H9 (cell line): ENCODE measurements at regions not wholly inside any gene's neighbourhood (a gene's known extent, or its start where the extent isn't known, plus 50 kb on each side); places are given as distances from the start of the nearest gene placed in this dataset.

Experiments
- DNase-seq: peaks from one replicate; pipeline ENCODE4 v3.0.0-alpha.2; 2017
- H2AFZ ChIP-seq: one replicate; pipeline ENCODE4 v1.6.1; 2013; ENCODE audit warnings: mild to moderate bottlenecking, low read length, control low read depth, moderate library complexity
- H2AK5ac ChIP-seq: 2 replicates; pipeline ENCODE4 v1.6.1; 2013; ENCODE audit warnings: low read length, control low read depth, mixed read lengths; ENCODE audit not compliant: insufficient read length
- H2BK120ac ChIP-seq: one replicate; pipeline ENCODE4 v1.6.1; 2013; ENCODE audit warnings: low read depth, mild to moderate bottlenecking, low read length, control low read depth, inconsistent platforms; ENCODE audit not compliant: poor library complexity, severe bottlenecking
- H2BK12ac ChIP-seq: 2 replicates; pipeline ENCODE4 v1.6.1; 2013; ENCODE audit warnings: low read length, control low read depth, mixed read lengths, low read depth; ENCODE audit not compliant: insufficient read length
- H2BK15ac ChIP-seq: 2 replicates; pipeline ENCODE4 v1.6.1; 2013; ENCODE audit warnings: low read depth, low read length, control low read depth
- H2BK20ac ChIP-seq: one replicate; pipeline ENCODE4 v1.6.1; 2013; ENCODE audit warnings: low read depth, mild to moderate bottlenecking, low read length, control low read depth, inconsistent platforms; ENCODE audit not compliant: poor library complexity, severe bottlenecking
- H2BK5ac ChIP-seq: 2 replicates; pipeline ENCODE4 v1.6.1; 2013; ENCODE audit warnings: low read length, control low read depth, mixed read lengths; ENCODE audit not compliant: insufficient read length
- H3K14ac ChIP-seq: 2 replicates; pipeline ENCODE4 v1.6.1; 2013; ENCODE audit warnings: low read length, control low read depth; ENCODE audit not compliant: insufficient read depth
- H3K18ac ChIP-seq: 2 replicates; pipeline ENCODE4 v1.6.1; 2013; ENCODE audit warnings: low read depth, mild to moderate bottlenecking, mixed read lengths, low read length, control low read depth; ENCODE audit not compliant: insufficient read length
- H3K23ac ChIP-seq: 2 replicates; pipeline ENCODE4 v1.6.1; 2013; ENCODE audit warnings: low read length, control low read depth, mixed read lengths, low read depth; ENCODE audit not compliant: insufficient read length
- H3K23me2 ChIP-seq: 2 replicates; pipeline ENCODE4 v1.6.1; 2013; ENCODE audit warnings: low read depth, mild to moderate bottlenecking, mixed read lengths, low read length, control low read depth; ENCODE audit not compliant: insufficient read length, poor library complexity, severe bottlenecking
- H3K27ac ChIP-seq: 2 replicates; pipeline ENCODE4 v1.5.1; 2013; ENCODE audit warnings: low read length, control low read depth, mixed read lengths, low read depth; ENCODE audit not compliant: insufficient read length
- H3K27me3 ChIP-seq: 2 replicates; pipeline ENCODE4 v1.6.1; 2013; ENCODE audit warnings: low read length, control low read depth, inconsistent platforms; ENCODE audit not compliant: insufficient read depth
- H3K4ac ChIP-seq: 2 replicates; pipeline ENCODE4 v1.6.1; 2013; ENCODE audit warnings: low read depth, mild to moderate bottlenecking, control low read depth, inconsistent platforms, low read length, moderate library complexity
- H3K4me1 ChIP-seq: 2 replicates; pipeline ENCODE4 v1.6.1; 2013; ENCODE audit warnings: low read length, control low read depth, inconsistent platforms; ENCODE audit not compliant: insufficient read depth
- H3K4me2 ChIP-seq: 2 replicates; pipeline ENCODE4 v1.6.1; 2013; ENCODE audit warnings: low read length, control low read depth, mixed read lengths; ENCODE audit not compliant: insufficient read length, insufficient read depth
- H3K56ac ChIP-seq: 2 replicates; pipeline ENCODE4 v1.6.1; 2013; ENCODE audit warnings: low read depth, mild to moderate bottlenecking, mixed read lengths, low read length, control low read depth; ENCODE audit not compliant: insufficient read length
- H3K79me1 ChIP-seq: 2 replicates; pipeline ENCODE4 v1.6.1; 2013; ENCODE audit warnings: low read depth, mild to moderate bottlenecking, moderate library complexity, low read length, control low read depth, inconsistent platforms; ENCODE audit not compliant: insufficient read depth, poor library complexity, severe bottlenecking
- H3K79me2 ChIP-seq: 2 replicates; pipeline ENCODE4 v1.6.1; 2013; ENCODE audit warnings: low read length, control low read depth, inconsistent platforms; ENCODE audit not compliant: insufficient read depth
- H3K9ac ChIP-seq: 2 replicates; pipeline ENCODE4 v1.6.1; 2013; ENCODE audit warnings: low read length, control low read depth, mixed read lengths; ENCODE audit not compliant: insufficient read length; ENCODE audit errors: extremely low read depth
- H3K9me3 ChIP-seq: one replicate; pipeline ENCODE4 v1.6.1; 2013; ENCODE audit warnings: low read depth, low read length, inconsistent platforms; ENCODE audit not compliant: control insufficient read depth
- H3T11ph ChIP-seq: one replicate; pipeline ENCODE4 v1.6.1; 2013; ENCODE audit warnings: mild to moderate bottlenecking, low read length, control low read depth, inconsistent platforms
- H4K20me1 ChIP-seq: one replicate; pipeline ENCODE4 v1.6.1; 2013; ENCODE audit not compliant: control insufficient read depth, insufficient read length, insufficient read depth
- H4K5ac ChIP-seq: 2 replicates; pipeline ENCODE4 v1.6.1; 2013; ENCODE audit warnings: low read depth, mild to moderate bottlenecking, mixed read lengths, low read length, control low read depth; ENCODE audit not compliant: insufficient read length
- H4K8ac ChIP-seq: replicated peaks from 2 replicates; pipeline ENCODE4 v1.6.1; 2013; ENCODE audit warnings: low read length, control low read depth, mixed read lengths, low read depth; ENCODE audit not compliant: insufficient read length
- H4K91ac ChIP-seq: 2 replicates; pipeline ENCODE4 v1.6.1; 2013; ENCODE audit warnings: low read depth, mild to moderate bottlenecking, moderate library complexity, mixed read lengths, low read length, control low read depth; ENCODE audit not compliant: insufficient read length
- H3K27ac Mint-ChIP-seq, 3 experiments: 2 replicates in 2 of 3; 3 replicates in 1 of 3; pipeline ENCODE4 v1.8.0; 2020 to 2021; ENCODE audit warnings: mixed read lengths in 3 of 3, mild to moderate bottlenecking in 1 of 3, moderate library complexity in 1 of 3
- H3K27me3 Mint-ChIP-seq: 2 replicates; pipeline ENCODE4 v1.8.0; 2021; ENCODE audit warnings: low read depth, mild to moderate bottlenecking, moderate library complexity, mixed read lengths
- H3K36me3 Mint-ChIP-seq, 3 experiments: 2 replicates in 2 of 3; 3 replicates in 1 of 3; pipeline ENCODE4 v1.8.0; 2020 to 2021; ENCODE audit warnings: low read depth in 3 of 3, mixed read lengths in 3 of 3; ENCODE audit not compliant: insufficient read depth in 1 of 3
- H3K4me1 Mint-ChIP-seq, 2 experiments: 2 replicates each; pipeline ENCODE4 v1.8.0; 2020; ENCODE audit warnings: mixed read lengths in 2 of 2
- H3K4me3 Mint-ChIP-seq, 2 experiments: 2 replicates in 1 of 2; 3 replicates in 1 of 2; pipeline ENCODE4 v1.8.0; 2020 to 2021; ENCODE audit warnings: mild to moderate bottlenecking in 2 of 2, mixed read lengths in 2 of 2, moderate library complexity in 1 of 2
- H3K9me3 Mint-ChIP-seq, 2 experiments: 2 replicates in 1 of 2; 3 replicates in 1 of 2; pipeline ENCODE4 v1.8.0; 2020; ENCODE audit warnings: mild to moderate bottlenecking in 2 of 2, mixed read lengths in 2 of 2, moderate library complexity in 1 of 2
- CTCF ChIP-seq: fragments of 200-600 bp; sonication (generic); conservative IDR thresholded peaks from 3 replicates; pipeline ENCODE4 v1.8.0; 2021; ENCODE audit warnings: antibody characterized with exemption, mild to moderate bottlenecking
- WGBS: extraction: QIAGEN DNeasy Blood & Tissue Kit; methylation state at CpG from one replicate; pipeline ENCODE4 v1.1.7; 2013; ENCODE audit warnings: missing lambda C conversion rate, low lambda C conversion rate, mixed read lengths; ENCODE audit not compliant: insufficient read length; ENCODE audit errors: extremely low coverage; 5-methylcytosine and 5-hydroxymethylcytosine counted together

GRCh38 chr11:11122749-11123148 lies 230.3 kb downstream of the CSNK2A3 start:
- Histone ChIP-seq H4K20me1 (no peaks in the 10 kb centered on the region), H2BK120ac (no peak overlapping the region), H3K27ac (no peak overlapping the region), H3K14ac (no peak overlapping the region), H4K91ac (no peak overlapping the region), H3K79me1 (no peaks in the 10 kb centered on the region), H2AFZ (no peak overlapping the region), H3K27me3 (no peaks in the 10 kb centered on the region), H2BK5ac (no peak overlapping the region), H3K23ac (no peak overlapping the region), H3K56ac (no peak overlapping the region), H2AK5ac (no peak overlapping the region), H2BK12ac (no peak overlapping the region), H3K4me2 (no peak overlapping the region), H3T11ph (no peak overlapping the region), H4K8ac (peak overlapping the region; percentile 77), H2BK20ac (no peak overlapping the region), H3K9me3 (no peaks in the 10 kb centered on the region), H3K23me2 (no peaks in the 10 kb centered on the region), H3K18ac (no peak overlapping the region), H3K4ac (no peak overlapping the region), H3K79me2 (no peaks in the 10 kb centered on the region), H4K5ac (no peak overlapping the region), H3K4me1 (no peaks in the 10 kb centered on the region), H2BK15ac (no peak overlapping the region), H3K9ac (no peak overlapping the region)
- no peak for DNase-seq
- H3K4me1 Mint-ChIP-seq: peaks cover 17 to 24% of the 10 kb centered on the region in 2 experiments
- H3K36me3 Mint-ChIP-seq: peaks cover 0 to 5% (median 0%) of the 10 kb centered on the region in 3 experiments; a peak in 1 of 7 replicates
- WGBS: no CpG with 5 or more reads among the region's 1 CpG
- peaks cover 0 to 5% of the 10 kb centered on the region in 2 experiments; a peak in 2 of 5 replicates for H3K9me3 Mint-ChIP-seq
- H3K27ac Mint-ChIP-seq: no peak overlapping the region; a peak in 1 of 7 replicates
- peaks cover 10% of the 10 kb centered on the region for H3K27me3 Mint-ChIP-seq
- no peak for TF ChIP-seq CTCF
- no peak overlapping the region for H3K4me3 Mint-ChIP-seq
